ENCODE measurements at regions not wholly inside any gene's neighbourhood (a gene's known extent, or its start where the extent isn't known, plus 50 kb on each side); places are given as distances from the start of the nearest gene placed in this dataset.

- TF ChIP-seq CTCF (conservative IDR thresholded peaks at IDR 0.05; ENCODE audit: low read depth, low read length), result no peak
- no peak for TF ChIP-seq EZH2 (IDR thresholded peaks at IDR 0.05; ENCODE audit: low read length, unreplicated experiment)
Measured at GRCh38 chr12:88914967-88915366, 334.7 kb upstream of the KITLG start.
